SK-N-SH (cell line): ENCODE measurements at regions not wholly inside any gene's neighbourhood (a gene's known extent, or its start where the extent isn't known, plus 50 kb on each side); places are given as distances from the start of the nearest gene placed in this dataset.
"Not testable (repeated sequence)": the region's sequence is repeated elsewhere in the genome, so short reads cannot be mapped to it uniquely, and the experiment has no call there.

Experiments
- CTCF ChIA-PET: fragments of 300-600, 350-600 bp; formaldehyde crosslinking; extraction: SDS; loops from one replicate; lab custom pipeline; 2021; lab: Yijun Ruan, JAX
- POLR2A ChIA-PET: fragments of 350-600 bp; sonication (Branson Sonifier 250); formaldehyde crosslinking; extraction: SDS; loops from one replicate; lab custom pipeline; 2020; ENCODE audit warnings: antibody characterized with exemption, inconsistent platforms; lab: Yijun Ruan, JAX
- DNase-seq: peaks from one replicate; pipeline ENCODE4 v3.0.0; 2012
- H2AFZ ChIP-seq: fragments of 200-600 bp; sonication (generic); 2 replicates; pipeline ENCODE4 v1.8.1; 2016; ENCODE audit warnings: antibody characterized with exemption, mild to moderate bottlenecking, low read depth
- H3F3A ChIP-seq: fragments of 200-600 bp; sonication (generic); replicated peaks from 2 replicates; pipeline ENCODE3; 2016; ENCODE audit warnings: antibody characterized with exemption, mild to moderate bottlenecking; ENCODE audit not compliant: insufficient read depth
- H3K27ac ChIP-seq, 2 experiments: fragments of 200-500 bp in 1 of 2; fragments of 200-600 bp in 1 of 2; sonication (Bioruptor generic) in 1 of 2; sonication (generic), shearing (Covaris generic) in 1 of 2; 2 replicates each; pipeline versions ENCODE4 v1.5.1 to v1.6.1; 2014 to 2016; ENCODE audit warnings: low read depth in 2 of 2, inconsistent platforms in 1 of 2, low read length in 1 of 2, mild to moderate bottlenecking in 1 of 2, mixed read lengths in 1 of 2
- H3K27me3 ChIP-seq: fragments of 200-600 bp; sonication (generic), shearing (Covaris generic); 2 replicates; pipeline ENCODE4 v1.6.1; 2016; ENCODE audit warnings: mixed run types; ENCODE audit not compliant: insufficient read depth
- H3K36me3 ChIP-seq, 2 experiments: fragments of 200-500 bp in 1 of 2; fragments of 200-600 bp in 1 of 2; sonication (Bioruptor generic) in 1 of 2; sonication (generic) in 1 of 2; replicated peaks in 1 of 2; 2 replicates each; pipeline versions ENCODE3 to v1.5.1; 2014 to 2016; ENCODE audit warnings: low read length in 1 of 2, mild to moderate bottlenecking in 1 of 2; ENCODE audit not compliant: insufficient read depth in 2 of 2, control insufficient read depth in 1 of 2
- H3K4me1 ChIP-seq, 2 experiments: fragments of 200-500 bp in 1 of 2; fragments of 200-600 bp in 1 of 2; sonication (Bioruptor generic) in 1 of 2; sonication (generic), shearing (Covaris generic) in 1 of 2; 2 replicates each; pipeline versions ENCODE4 v1.5.1 to v1.6.1; 2014 to 2016; ENCODE audit warnings: low read depth in 1 of 2, low read length in 1 of 2, mixed run types in 1 of 2; ENCODE audit not compliant: insufficient read depth in 2 of 2, control insufficient read depth in 1 of 2
- H3K4me2 ChIP-seq: fragments of 200-600 bp; sonication (generic), shearing (Covaris generic); 2 replicates; pipeline ENCODE4 v1.6.1; 2017; ENCODE audit warnings: mixed run types
- H3K4me3 ChIP-seq, 2 experiments: fragments of 200-500 bp in 1 of 2; fragments of 200-600 bp in 1 of 2; sonication (Bioruptor generic) in 1 of 2; sonication (generic), shearing (Covaris generic) in 1 of 2; 2 replicates each; pipeline versions ENCODE4 v1.5.1 to v1.8.1; 2014 to 2016; ENCODE audit warnings: low read depth in 2 of 2, inconsistent platforms in 1 of 2, low read length in 1 of 2, mild to moderate bottlenecking in 1 of 2, mixed read lengths in 1 of 2, moderate library complexity in 1 of 2
- H3K79me2 ChIP-seq: fragments of 200-600 bp; sonication (generic); 2 replicates; pipeline ENCODE4 v1.8.1; 2017; ENCODE audit warnings: mild to moderate bottlenecking; ENCODE audit not compliant: insufficient read depth
- H3K9ac ChIP-seq: fragments of 200-600 bp; sonication (generic); 2 replicates; pipeline ENCODE4 v1.6.1; 2017; ENCODE audit warnings: mixed run types
- H3K9me2 ChIP-seq: fragments of 200-600 bp; sonication (generic); 2 replicates; pipeline ENCODE4 v1.6.1; 2017; ENCODE audit warnings: mixed run types
- H3K9me3 ChIP-seq: fragments of 200-600 bp; sonication (generic); 2 replicates; pipeline ENCODE4 v1.6.1; 2017; ENCODE audit warnings: mixed run types, mild to moderate bottlenecking, moderate library complexity
- H4K20me1 ChIP-seq: fragments of 200-600 bp; sonication (generic); 2 replicates; pipeline ENCODE4 v1.6.1; 2017; ENCODE audit warnings: mild to moderate bottlenecking, mixed run types; ENCODE audit not compliant: insufficient read depth
- CTCF ChIP-seq: fragments of 200-600 bp; sonication (generic); IDR thresholded peaks from 2 replicates; pipeline ENCODE4 v1.6.1; 2017; ENCODE audit warnings: antibody characterized with exemption, mild to moderate bottlenecking, moderate library complexity
- ELF1 ChIP-seq: IDR thresholded peaks from 2 replicates; pipeline ENCODE4 v1.4.0; 2012
- EZH2phosphoT487 ChIP-seq: fragments of 200-600 bp; sonication (generic); IDR thresholded peaks from 2 replicates; pipeline ENCODE4 v1.6.1; 2017; ENCODE audit warnings: low read depth, mixed run types, mild to moderate bottlenecking, antibody characterized with exemption, moderate library complexity, borderline replicate concordance
- FOSL2 ChIP-seq: IDR thresholded peaks from 2 replicates; pipeline ENCODE4 v1.4.0; 2012; ENCODE audit warnings: low read depth, mild to moderate bottlenecking, moderate library complexity, borderline replicate concordance
- FOXJ3 ChIP-seq: sonication (generic); formaldehyde crosslinking; IDR thresholded peaks from 2 replicates; pipeline ENCODE4 v1.5.1; 2020; ENCODE audit warnings: mild to moderate bottlenecking, missing genetic modification reagents
- FOXM1 ChIP-seq: IDR thresholded peaks from 2 replicates; pipeline ENCODE4 v1.4.0; 2012; ENCODE audit warnings: low read depth, mild to moderate bottlenecking
- GATA2 ChIP-seq: sonication (generic); formaldehyde crosslinking; IDR thresholded peaks from 2 replicates; pipeline ENCODE4 v1.5.0; 2020; ENCODE audit warnings: mild to moderate bottlenecking, missing genetic modification reagents
- JUND ChIP-seq: IDR thresholded peaks from 2 replicates; pipeline ENCODE4 v1.4.0; 2012
- MAX ChIP-seq: IDR thresholded peaks from 2 replicates; pipeline ENCODE4 v1.4.0; 2012; ENCODE audit warnings: low read depth
- MEF2A ChIP-seq: IDR thresholded peaks from 2 replicates; pipeline ENCODE4 v1.4.0; 2012; ENCODE audit warnings: low read depth, borderline replicate concordance
- NFIC ChIP-seq: IDR thresholded peaks from 2 replicates; pipeline ENCODE4 v1.4.0; 2012; ENCODE audit warnings: borderline replicate concordance
- POLR2AphosphoS5 ChIP-seq: IDR thresholded peaks from 2 replicates; pipeline ENCODE4 v1.6.1; 2012; ENCODE audit warnings: low read depth, low read length
- RAD21 ChIP-seq: IDR thresholded peaks from 2 replicates; pipeline ENCODE4 v1.6.1; 2012; ENCODE audit warnings: mild to moderate bottlenecking, low read length
- RFX5 ChIP-seq: IDR thresholded peaks from 2 replicates; pipeline ENCODE4 v1.6.1; 2012; ENCODE audit warnings: mild to moderate bottlenecking, improper control_type of control experiment, low read length
- RXRA ChIP-seq: IDR thresholded peaks from 2 replicates; pipeline ENCODE4 v1.4.0; 2012; ENCODE audit warnings: low read depth, mild to moderate bottlenecking, borderline replicate concordance
- SMC3 ChIP-seq: IDR thresholded peaks from 2 replicates; pipeline ENCODE4 v1.6.1; 2012; ENCODE audit warnings: low read depth, low read length, improper control_type of control experiment
- TAF1 ChIP-seq: IDR thresholded peaks from 2 replicates; pipeline ENCODE4 v1.6.1; 2012; ENCODE audit warnings: low read depth, mild to moderate bottlenecking, low read length, moderate library complexity, borderline replicate concordance
- TCF12 ChIP-seq: IDR thresholded peaks from 2 replicates; pipeline ENCODE4 v1.4.0; 2012
- TEAD4 ChIP-seq: IDR thresholded peaks from 2 replicates; pipeline ENCODE4 v1.4.0; 2012; ENCODE audit warnings: mild to moderate bottlenecking, borderline replicate concordance; ENCODE audit not compliant: insufficient read depth
- USF2 ChIP-seq: fragments of 150-350 bp; IDR thresholded peaks from 2 replicates; pipeline ENCODE4 v1.6.1; 2017; ENCODE audit warnings: antibody characterized with exemption, low read length, low read depth, borderline replicate concordance
- WGBS: methylation state at CpG from one replicate; pipeline ENCODE4 v1.1.6; 2017; ENCODE audit warnings: low lambda C conversion rate; 5-methylcytosine and 5-hydroxymethylcytosine counted together
- TF ChIP-seq, protein P1 (sequence below): IDR thresholded peaks from 2 replicates; pipeline ENCODE4; 2012
- TF ChIP-seq, protein P2 (sequence below): fragments of 150-350 bp; IDR thresholded peaks from 2 replicates; pipeline ENCODE4 v1.6.1; 2016; ENCODE audit warnings: mild to moderate bottlenecking, low read depth, low read length

DNA sequence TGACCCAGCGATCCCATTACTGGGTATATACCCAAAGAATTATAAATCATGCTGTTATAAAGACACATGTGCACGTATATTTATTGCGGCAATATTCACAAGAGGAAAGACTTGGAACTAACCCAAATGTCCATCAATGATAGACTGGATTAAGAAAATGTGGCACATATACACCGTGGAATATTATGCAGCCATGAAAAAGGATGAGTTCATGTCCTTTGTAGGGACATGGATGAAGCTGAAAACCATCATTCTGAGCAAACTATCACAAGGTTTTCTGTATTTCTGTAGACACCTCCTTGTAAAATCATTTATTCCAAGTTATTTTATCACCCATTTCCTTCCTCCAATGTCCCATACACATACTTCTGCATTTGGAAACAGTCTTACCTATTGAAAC lies 78.8 kb downstream of the FBXO4 start:
- not testable (repeated sequence) for DNase-seq
- CTCF ChIA-PET = interaction anchor here (0.7 to 2.5 kb wide), 2 partner anchors 16 to 53 kb away, joined by 3 to 8 read pairs; no protein-coding TSS in a partner anchor

DNA sequence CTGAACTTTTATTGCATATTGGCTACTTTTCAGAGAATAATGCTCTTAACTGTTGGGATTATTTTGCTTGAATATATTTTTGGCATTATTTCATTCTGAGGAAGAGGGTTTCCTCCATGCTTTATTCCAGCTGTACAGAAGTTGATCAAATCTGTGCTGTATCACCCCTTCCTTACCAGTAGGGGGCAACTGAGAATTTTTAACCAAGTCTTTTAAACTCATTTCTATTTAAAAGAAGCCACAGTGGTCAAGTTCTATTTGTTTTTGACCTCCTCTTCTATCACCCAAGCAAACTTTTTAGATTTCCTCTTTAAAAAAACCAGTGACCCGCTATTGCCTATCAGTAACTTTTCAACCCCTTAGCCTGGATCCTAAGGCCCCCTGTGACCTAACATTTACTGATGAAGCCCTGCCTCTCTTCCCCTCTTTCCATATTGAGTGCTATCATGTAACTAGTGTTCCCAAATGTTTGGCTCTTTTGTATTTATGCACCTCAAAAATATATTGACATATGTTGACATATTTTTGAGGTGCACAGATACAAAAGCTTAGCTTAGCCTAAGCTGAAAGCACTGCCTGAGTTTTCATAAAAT lies 80.6 kb downstream of the FBXO4 start:
- Histone ChIP-seq H3K27me3 (no peaks in the 10 kb centered on the region), H3K9me2 (no peaks in the 10 kb centered on the region), H2AFZ (no peak overlapping the region), H3K9me3 (no peaks in the 10 kb centered on the region), H3K9ac (no peak overlapping the region), H4K20me1 (no peaks in the 10 kb centered on the region), H3F3A (no peaks in the 10 kb centered on the region), H3K4me3 (no peak overlapping the region), H3K4me1 (no peaks in the 10 kb centered on the region), H3K4me2 (no peak overlapping the region), H3K79me2 (no peaks in the 10 kb centered on the region), H3K27ac (no peak overlapping the region), H3K36me3 (no peaks in the 10 kb centered on the region)
- DNase-seq = peak; percentile 23
- 0% methylated on average over 1 of the region's 1 CpG for WGBS
- CTCF ChIA-PET = interaction anchor here (0.8 to 2.5 kb wide), 11 partner anchors 8 to 884 kb away, joined by 3 to 9 read pairs (median 4); no protein-coding TSS in a partner anchor
- POLR2A ChIA-PET = no interaction called here
- TF ChIP-seq, protein P1, sequence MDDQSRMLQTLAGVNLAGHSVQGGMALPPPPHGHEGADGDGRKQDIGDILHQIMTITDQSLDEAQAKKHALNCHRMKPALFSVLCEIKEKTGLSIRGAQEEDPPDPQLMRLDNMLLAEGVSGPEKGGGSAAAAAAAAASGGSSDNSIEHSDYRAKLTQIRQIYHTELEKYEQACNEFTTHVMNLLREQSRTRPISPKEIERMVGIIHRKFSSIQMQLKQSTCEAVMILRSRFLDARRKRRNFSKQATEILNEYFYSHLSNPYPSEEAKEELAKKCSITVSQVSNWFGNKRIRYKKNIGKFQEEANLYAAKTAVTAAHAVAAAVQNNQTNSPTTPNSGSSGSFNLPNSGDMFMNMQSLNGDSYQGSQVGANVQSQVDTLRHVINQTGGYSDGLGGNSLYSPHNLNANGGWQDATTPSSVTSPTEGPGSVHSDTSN = no peak
- TF ChIP-seq MEF2A = no peak
- no peak for TF ChIP-seq TEAD4
- peak; percentile 36; the same call in 1 of the 2 replicates for TF ChIP-seq SMC3
- TF ChIP-seq ELF1 = no peak
- TF ChIP-seq TCF12 = no peak
- TF ChIP-seq, protein P2, sequence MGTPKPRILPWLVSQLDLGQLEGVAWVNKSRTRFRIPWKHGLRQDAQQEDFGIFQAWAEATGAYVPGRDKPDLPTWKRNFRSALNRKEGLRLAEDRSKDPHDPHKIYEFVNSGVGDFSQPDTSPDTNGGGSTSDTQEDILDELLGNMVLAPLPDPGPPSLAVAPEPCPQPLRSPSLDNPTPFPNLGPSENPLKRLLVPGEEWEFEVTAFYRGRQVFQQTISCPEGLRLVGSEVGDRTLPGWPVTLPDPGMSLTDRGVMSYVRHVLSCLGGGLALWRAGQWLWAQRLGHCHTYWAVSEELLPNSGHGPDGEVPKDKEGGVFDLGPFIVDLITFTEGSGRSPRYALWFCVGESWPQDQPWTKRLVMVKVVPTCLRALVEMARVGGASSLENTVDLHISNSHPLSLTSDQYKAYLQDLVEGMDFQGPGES = no peak
- TF ChIP-seq CTCF = peak; percentile 81
- no peak for TF ChIP-seq RXRA
- TF ChIP-seq EZH2phosphoT487 = no peak
- TF ChIP-seq FOXJ3 (CRISPR knock-in tag) = no peak
- TF ChIP-seq NFIC = no peak
- TF ChIP-seq RFX5 = no peak
- no peak for TF ChIP-seq GATA2 (CRISPR knock-in tag)
- TF ChIP-seq RAD21 = peak; percentile 44
- TF ChIP-seq FOXM1 = no peak
- TF ChIP-seq JUND = no peak
- no peak for TF ChIP-seq TAF1
- no peak for TF ChIP-seq FOSL2
- no peak for TF ChIP-seq USF2
- no peak for TF ChIP-seq MAX
- no peak for TF ChIP-seq POLR2AphosphoS5

More for the DNA sequence above, 78.8 kb downstream of the FBXO4 start:
- POLR2A ChIA-PET, H3F3A ChIP-seq, H3K27me3 ChIP-seq, H3K4me3 ChIP-seq, H3K27ac ChIP-seq, H3K79me2 ChIP-seq, H3K9me3 ChIP-seq, H4K20me1 ChIP-seq, H3K9me2 ChIP-seq, H3K4me1 ChIP-seq, H3K4me2 ChIP-seq, H2AFZ ChIP-seq, H3K9ac ChIP-seq, H3K36me3 ChIP-seq: not testable (repeated sequence)
- WGBS = 43% methylated on average over 4 of the region's 4 CpGs
